MM.1S (cell line): ENCODE measurements at regions not wholly inside any gene's neighbourhood (a gene's known extent, or its start where the extent isn't known, plus 50 kb on each side); places are given as distances from the start of the nearest gene placed in this dataset.
"Not testable (repeated sequence)": the region's sequence is repeated elsewhere in the genome, so short reads cannot be mapped to it uniquely, and the experiment has no call there.

Experiments
- EZH2 ChIP-seq: fragments of 300-600 bp; sonication (generic); optimal IDR thresholded peaks from 2 replicates; pipeline ENCODE3; 2017; ENCODE audit warnings: low read depth, mild to moderate bottlenecking, antibody characterized with exemption, low read length, mixed read lengths
- EZH2phosphoT487 ChIP-seq: fragments of 300-600 bp; sonication (generic); IDR thresholded peaks from 2 replicates; pipeline ENCODE4 v1.6.1; 2018; ENCODE audit warnings: antibody characterized with exemption, low read length
- TF ChIP-seq, protein P1 (sequence below): fragments of 300-600 bp; sonication (generic); IDR thresholded peaks from 2 replicates; pipeline ENCODE4 v1.5.1; 2016; ENCODE audit warnings: antibody characterized with exemption, low read length, mixed read lengths

DNA sequence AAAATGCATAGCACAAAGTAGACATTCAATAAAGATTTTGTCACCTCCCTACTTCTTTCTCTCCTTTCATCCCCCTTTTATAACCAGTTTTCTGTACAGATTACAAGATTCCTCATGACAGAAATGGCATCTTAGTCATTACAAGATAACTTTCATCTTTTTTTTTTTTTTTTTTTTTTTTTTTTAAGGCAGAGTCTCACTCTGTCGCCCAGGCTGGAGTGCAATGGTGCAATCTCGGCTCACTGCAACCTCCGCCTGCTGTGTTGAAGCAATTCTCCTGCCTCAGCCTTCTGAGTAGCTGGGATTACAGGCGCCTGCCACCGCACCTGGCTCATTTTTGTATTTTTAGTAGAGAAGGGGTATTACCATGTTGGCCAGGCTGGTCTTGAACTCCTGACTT is 75.2 kb upstream of the TMC1 start:
- TF ChIP-seq, protein P1, sequence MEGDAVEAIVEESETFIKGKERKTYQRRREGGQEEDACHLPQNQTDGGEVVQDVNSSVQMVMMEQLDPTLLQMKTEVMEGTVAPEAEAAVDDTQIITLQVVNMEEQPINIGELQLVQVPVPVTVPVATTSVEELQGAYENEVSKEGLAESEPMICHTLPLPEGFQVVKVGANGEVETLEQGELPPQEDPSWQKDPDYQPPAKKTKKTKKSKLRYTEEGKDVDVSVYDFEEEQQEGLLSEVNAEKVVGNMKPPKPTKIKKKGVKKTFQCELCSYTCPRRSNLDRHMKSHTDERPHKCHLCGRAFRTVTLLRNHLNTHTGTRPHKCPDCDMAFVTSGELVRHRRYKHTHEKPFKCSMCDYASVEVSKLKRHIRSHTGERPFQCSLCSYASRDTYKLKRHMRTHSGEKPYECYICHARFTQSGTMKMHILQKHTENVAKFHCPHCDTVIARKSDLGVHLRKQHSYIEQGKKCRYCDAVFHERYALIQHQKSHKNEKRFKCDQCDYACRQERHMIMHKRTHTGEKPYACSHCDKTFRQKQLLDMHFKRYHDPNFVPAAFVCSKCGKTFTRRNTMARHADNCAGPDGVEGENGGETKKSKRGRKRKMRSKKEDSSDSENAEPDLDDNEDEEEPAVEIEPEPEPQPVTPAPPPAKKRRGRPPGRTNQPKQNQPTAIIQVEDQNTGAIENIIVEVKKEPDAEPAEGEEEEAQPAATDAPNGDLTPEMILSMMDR, result not testable (repeated sequence)
- not testable (repeated sequence) for TF ChIP-seq EZH2, EZH2phosphoT487
